Loucy (cell line): ENCODE measurements at regions not wholly inside any gene's neighbourhood (a gene's known extent, or its start where the extent isn't known, plus 50 kb on each side); places are given as distances from the start of the nearest gene placed in this dataset.

ENCODE experiments used
- EZH2phosphoT487 ChIP-seq: fragments of 200-600 bp; IDR thresholded peaks from 2 replicates; pipeline ENCODE4 v1.6.1; 2018; ENCODE audit warnings: antibody characterized with exemption, mild to moderate bottlenecking, moderate library complexity, borderline replicate concordance
- TF ChIP-seq, protein P1 (sequence below): fragments of 200-600 bp; sonication (generic); conservative IDR thresholded peaks from 2 replicates; pipeline ENCODE4 v1.5.1; 2014; ENCODE audit warnings: mild to moderate bottlenecking, antibody characterized with exemption, low read length

DNA sequence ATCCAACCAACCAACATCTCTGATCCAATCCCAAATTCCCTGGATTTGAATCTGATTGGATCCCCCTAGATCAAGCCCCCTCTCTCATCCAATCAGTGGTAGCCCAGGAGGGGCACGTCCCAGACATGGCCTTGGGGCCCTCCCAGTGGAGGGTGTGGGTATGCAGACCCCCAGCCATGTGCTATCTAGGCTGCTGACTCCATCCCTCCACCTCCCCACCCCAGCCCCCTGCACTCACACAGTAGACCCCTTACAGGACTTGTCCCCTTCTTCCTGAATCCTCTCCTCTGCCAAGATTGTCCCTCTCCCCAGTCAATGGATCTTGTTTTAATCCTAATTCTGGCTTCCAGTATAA is 153.4 kb downstream of the OAT start:
- TF ChIP-seq, protein P1, sequence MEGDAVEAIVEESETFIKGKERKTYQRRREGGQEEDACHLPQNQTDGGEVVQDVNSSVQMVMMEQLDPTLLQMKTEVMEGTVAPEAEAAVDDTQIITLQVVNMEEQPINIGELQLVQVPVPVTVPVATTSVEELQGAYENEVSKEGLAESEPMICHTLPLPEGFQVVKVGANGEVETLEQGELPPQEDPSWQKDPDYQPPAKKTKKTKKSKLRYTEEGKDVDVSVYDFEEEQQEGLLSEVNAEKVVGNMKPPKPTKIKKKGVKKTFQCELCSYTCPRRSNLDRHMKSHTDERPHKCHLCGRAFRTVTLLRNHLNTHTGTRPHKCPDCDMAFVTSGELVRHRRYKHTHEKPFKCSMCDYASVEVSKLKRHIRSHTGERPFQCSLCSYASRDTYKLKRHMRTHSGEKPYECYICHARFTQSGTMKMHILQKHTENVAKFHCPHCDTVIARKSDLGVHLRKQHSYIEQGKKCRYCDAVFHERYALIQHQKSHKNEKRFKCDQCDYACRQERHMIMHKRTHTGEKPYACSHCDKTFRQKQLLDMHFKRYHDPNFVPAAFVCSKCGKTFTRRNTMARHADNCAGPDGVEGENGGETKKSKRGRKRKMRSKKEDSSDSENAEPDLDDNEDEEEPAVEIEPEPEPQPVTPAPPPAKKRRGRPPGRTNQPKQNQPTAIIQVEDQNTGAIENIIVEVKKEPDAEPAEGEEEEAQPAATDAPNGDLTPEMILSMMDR, result no peak
- no peak for TF ChIP-seq EZH2phosphoT487
